Activated naive CD8-positive, alpha-beta T cell treated with anti-CD3 and anti-CD28 coated beads, Interleukin-2, amount 10 ng/mL, durations not matched to agents 7 days and 5 days (primary cell): ENCODE measurements at regions not wholly inside any gene's neighbourhood (a gene's known extent, or its start where the extent isn't known, plus 50 kb on each side); places are given as distances from the start of the nearest gene placed in this dataset.
"Not testable (repeated sequence)": the region's sequence is repeated elsewhere in the genome, so short reads cannot be mapped to it uniquely, and the experiment has no call there.

Experiments used
- ATAC-seq: fragments of 150-1000 bp; cut with Tn5 transposase; one replicate; pipeline ENCODE4 v1.10.0; 2021; ENCODE audit warnings: low read depth, moderate library complexity
- POLR2A ChIA-PET: fragments of 350-600 bp; sonication (Branson Sonifier 250); formaldehyde crosslinking; loops from one replicate; lab custom pipeline; 2021; ENCODE audit warnings: antibody characterized with exemption; lab: Charles Lee
- DNase-seq: peaks from one replicate; pipeline ENCODE4 v3.0.0; 2021
- H3K27ac Mint-ChIP-seq: one replicate; pipeline ENCODE4 v1.8.0; 2022; ENCODE audit warnings: mild to moderate bottlenecking, mixed read lengths
- H3K27me3 Mint-ChIP-seq: one replicate; pipeline ENCODE4 v1.8.0; 2022; ENCODE audit warnings: mild to moderate bottlenecking, moderate library complexity, mixed read lengths
- H3K36me3 Mint-ChIP-seq: one replicate; pipeline ENCODE4 v1.8.0; 2021; ENCODE audit warnings: mild to moderate bottlenecking, mixed read lengths
- H3K4me1 Mint-ChIP-seq: one replicate; pipeline ENCODE4 v1.8.0; 2021; ENCODE audit warnings: mixed read lengths
- H3K4me3 Mint-ChIP-seq: one replicate; pipeline ENCODE4 v1.8.0; 2022; ENCODE audit warnings: mild to moderate bottlenecking, moderate library complexity, mixed read lengths
- H3K9me3 Mint-ChIP-seq: one replicate; pipeline ENCODE4 v1.8.0; 2021; ENCODE audit warnings: mixed read lengths

- H3K27ac Mint-ChIP-seq, ATAC-seq, H3K9me3 Mint-ChIP-seq, H3K36me3 Mint-ChIP-seq, H3K27me3 Mint-ChIP-seq, POLR2A ChIA-PET, DNase-seq, H3K4me3 Mint-ChIP-seq: not testable (repeated sequence)
- H3K4me1 Mint-ChIP-seq, result peaks cover 20% of the 10 kb centered on the region
Measured at GRCh38 chr2:87460662-87461061, 287.2 kb upstream of the PLGLB2 start.

- H3K27me3 Mint-ChIP-seq, H3K36me3 Mint-ChIP-seq, DNase-seq, POLR2A ChIA-PET, H3K4me3 Mint-ChIP-seq, H3K27ac Mint-ChIP-seq, ATAC-seq, H3K9me3 Mint-ChIP-seq: not testable (repeated sequence)
- peaks cover 25% of the 10 kb centered on the region for H3K4me1 Mint-ChIP-seq
Measured at GRCh38 chr2:87461671-87462070, 286.2 kb upstream of the PLGLB2 start.

DNA sequence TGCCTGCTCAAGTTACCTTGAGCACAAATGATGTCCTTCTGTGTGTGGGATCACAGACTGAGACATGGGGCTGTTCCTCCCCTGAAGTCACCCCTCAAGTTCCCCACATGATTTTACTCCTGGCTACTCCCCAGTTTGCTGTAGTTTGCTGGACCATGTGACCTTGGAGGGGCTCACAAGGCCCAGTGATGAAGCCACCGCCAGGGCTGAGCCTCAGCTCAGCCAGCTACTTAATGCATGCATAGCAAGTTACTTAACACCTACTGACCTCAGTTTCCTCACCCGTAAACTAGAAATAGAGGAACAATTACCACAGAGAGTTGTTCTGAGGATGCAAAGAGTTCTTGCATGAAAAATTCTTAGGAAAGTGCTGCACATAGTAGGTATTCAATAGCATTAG, 283.7 kb upstream of the PLGLB2 start:
- ATAC-seq, DNase-seq, H3K27me3 Mint-ChIP-seq, H3K36me3 Mint-ChIP-seq, POLR2A ChIA-PET, H3K9me3 Mint-ChIP-seq: not testable (repeated sequence)
- Mint-ChIP-seq H3K4me1 (peaks cover 25% of the 10 kb centered on the region), H3K4me3 (peak overlapping the region; percentile 58), H3K27ac (peak overlapping the region; percentile 75)

DNA sequence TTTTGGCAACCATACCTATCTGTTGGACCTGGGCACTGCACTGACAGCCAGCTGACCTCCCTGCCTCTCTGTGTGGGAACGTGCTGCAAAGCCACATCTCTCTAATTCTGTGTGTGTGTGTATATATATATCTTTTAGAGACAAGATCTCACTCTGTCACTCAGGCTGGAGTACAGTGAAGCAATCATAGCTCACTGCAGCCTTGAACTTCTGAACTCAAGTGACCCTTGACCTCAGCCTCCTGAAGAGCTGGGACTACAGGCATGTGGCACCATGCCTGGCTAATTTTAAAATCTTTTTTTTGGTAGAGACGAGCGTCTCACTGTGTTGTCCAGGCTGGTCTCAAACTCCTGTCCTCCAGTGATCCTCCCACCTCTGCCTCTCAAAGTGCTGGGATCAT, 282.2 kb upstream of the PLGLB2 start:
- H3K9me3 Mint-ChIP-seq, POLR2A ChIA-PET, H3K4me3 Mint-ChIP-seq, H3K27me3 Mint-ChIP-seq, ATAC-seq, H3K36me3 Mint-ChIP-seq, H3K27ac Mint-ChIP-seq, DNase-seq: not testable (repeated sequence)
- peaks cover 29% of the 10 kb centered on the region for H3K4me1 Mint-ChIP-seq

DNA sequence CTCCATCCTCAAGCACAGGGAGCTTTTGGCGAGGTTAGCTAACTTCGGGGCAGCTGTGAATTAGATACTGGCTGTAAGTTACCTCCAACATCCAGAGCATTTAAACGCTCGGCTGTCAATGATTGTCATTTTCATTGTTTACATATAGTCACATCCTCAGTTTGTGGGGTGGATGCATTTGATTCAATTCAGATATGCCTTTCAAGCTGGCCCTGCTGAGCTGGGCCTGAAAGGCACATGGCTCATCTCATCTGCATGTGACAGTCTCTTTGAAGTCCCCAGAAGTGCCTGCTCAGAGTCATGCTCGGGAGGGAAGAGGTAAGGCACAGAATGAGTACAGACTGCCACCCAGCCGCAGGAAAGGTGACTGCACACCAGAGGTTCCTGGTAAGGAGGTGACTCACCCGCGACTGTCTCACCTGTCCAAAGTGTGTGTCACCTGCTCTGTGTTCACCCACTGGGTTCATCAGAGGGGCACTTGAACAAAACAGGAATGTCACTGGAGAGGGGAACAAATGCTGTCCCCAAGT, 281.2 kb upstream of the PLGLB2 start:
- H3K4me3 Mint-ChIP-seq, H3K36me3 Mint-ChIP-seq, POLR2A ChIA-PET, H3K27me3 Mint-ChIP-seq, H3K9me3 Mint-ChIP-seq: not testable (repeated sequence)
- Mint-ChIP-seq H3K4me1 (peaks cover 30% of the 10 kb centered on the region), H3K27ac (peak overlapping the region; percentile 30)
- ATAC-seq (peak; percentile 87), DNase-seq (peak; percentile 53)

- H3K27ac Mint-ChIP-seq, DNase-seq, H3K36me3 Mint-ChIP-seq, H3K9me3 Mint-ChIP-seq, H3K4me3 Mint-ChIP-seq, ATAC-seq, H3K27me3 Mint-ChIP-seq, POLR2A ChIA-PET: not testable (repeated sequence)
- H3K4me1 Mint-ChIP-seq, result peaks cover 29% of the 10 kb centered on the region
Measured at GRCh38 chr2:87468429-87468981, 279.4 kb upstream of the PLGLB2 start.

DNA sequence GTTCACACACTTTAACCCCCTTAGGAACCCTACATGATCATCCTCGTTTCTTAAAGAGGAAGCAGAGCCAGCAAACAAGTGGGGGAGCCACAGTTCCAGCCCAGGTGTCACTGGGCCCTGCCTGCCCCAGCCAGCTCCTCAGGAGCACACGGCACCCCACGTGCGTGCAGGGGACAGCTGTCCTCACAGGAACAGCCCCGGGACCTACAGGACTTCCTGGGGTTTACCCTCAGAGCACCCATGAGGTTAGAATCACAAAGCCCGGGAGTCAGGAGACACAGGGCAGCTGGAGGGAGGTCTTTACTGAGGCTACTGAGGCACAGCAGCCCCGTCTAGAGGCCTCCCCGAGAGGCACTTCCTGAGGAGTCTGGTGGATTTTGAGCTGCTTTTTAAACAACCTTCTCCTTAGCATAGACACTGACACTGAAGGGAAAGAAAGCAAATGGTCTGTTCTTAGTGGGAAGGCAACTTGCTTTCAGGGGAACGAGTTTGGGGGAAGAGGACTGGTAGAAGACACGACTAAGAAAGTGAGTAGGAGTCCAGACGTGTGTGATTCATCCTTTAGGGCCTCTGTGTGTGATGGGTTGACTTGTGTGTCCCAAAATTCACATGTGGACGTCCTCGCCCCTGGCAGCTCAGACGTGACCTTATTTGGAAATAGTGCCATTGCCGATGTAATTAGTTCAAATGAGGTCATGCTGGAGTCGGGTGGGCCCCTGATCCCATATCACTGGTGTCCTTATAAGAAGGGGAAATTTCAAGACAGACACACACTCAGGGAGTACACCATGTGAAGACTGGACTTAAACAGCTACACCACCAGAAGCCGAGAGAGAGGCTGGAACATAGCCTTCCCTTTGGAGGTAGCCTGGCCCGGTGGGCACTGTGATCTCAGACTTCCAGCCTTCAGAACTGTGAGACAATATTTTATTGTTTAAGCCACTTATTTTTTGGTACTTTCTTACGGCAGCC, 278.4 kb upstream of the PLGLB2 start:
- peak overlapping the region; percentile 84 for H3K4me3 Mint-ChIP-seq
- H3K27me3 Mint-ChIP-seq, H3K36me3 Mint-ChIP-seq, POLR2A ChIA-PET, H3K9me3 Mint-ChIP-seq: not testable (repeated sequence)
- peak; percentile 52 for DNase-seq
- peaks cover 27% of the 10 kb centered on the region for H3K4me1 Mint-ChIP-seq
- peak; percentile 34 for ATAC-seq
- H3K27ac Mint-ChIP-seq, result peak overlapping the region; percentile 98

GRCh38 chr2:87470381-87471380, 277.2 kb upstream of the PLGLB2 start:
- H3K9me3 Mint-ChIP-seq, H3K27me3 Mint-ChIP-seq, POLR2A ChIA-PET, H3K36me3 Mint-ChIP-seq: not testable (repeated sequence)
- peak overlapping the region; percentile 84 for H3K4me3 Mint-ChIP-seq
- ATAC-seq (peak; percentile 63), DNase-seq (peak; percentile 53)
- H3K27ac Mint-ChIP-seq, result peak overlapping the region; percentile 98
- peaks cover 22% of the 10 kb centered on the region for H3K4me1 Mint-ChIP-seq

GRCh38 chr2:87471478-87471877, 276.4 kb upstream of the PLGLB2 start:
- H3K9me3 Mint-ChIP-seq, H3K36me3 Mint-ChIP-seq, DNase-seq, ATAC-seq, POLR2A ChIA-PET, H3K27me3 Mint-ChIP-seq: not testable (repeated sequence)
- peak overlapping the region; percentile 83 for H3K4me3 Mint-ChIP-seq
- peak overlapping the region; percentile 98 for H3K27ac Mint-ChIP-seq
- H3K4me1 Mint-ChIP-seq, result peaks cover 23% of the 10 kb centered on the region

GRCh38 chr2:87476223-87476872, 271.5 kb upstream of the PLGLB2 start:
- Mint-ChIP-seq H3K27ac (peak overlapping the region; percentile 83), H3K4me3 (peak overlapping the region; percentile 56), H3K36me3 (peaks cover 11% of the 10 kb centered on the region), H3K4me1 (peaks cover 18% of the 10 kb centered on the region)
- H3K27me3 Mint-ChIP-seq, POLR2A ChIA-PET, DNase-seq, H3K9me3 Mint-ChIP-seq: not testable (repeated sequence)
- ATAC-seq, result peak; percentile 47

GRCh38 chr2:87476936-87477335, 271.0 kb upstream of the PLGLB2 start:
- POLR2A ChIA-PET, H3K9me3 Mint-ChIP-seq, DNase-seq, H3K27me3 Mint-ChIP-seq: not testable (repeated sequence)
- Mint-ChIP-seq H3K27ac (peak overlapping the region; percentile 83), H3K4me3 (peak overlapping the region; percentile 56), H3K4me1 (peaks cover 18% of the 10 kb centered on the region), H3K36me3 (peaks cover 11% of the 10 kb centered on the region)
- ATAC-seq, result peak; percentile 41

DNA sequence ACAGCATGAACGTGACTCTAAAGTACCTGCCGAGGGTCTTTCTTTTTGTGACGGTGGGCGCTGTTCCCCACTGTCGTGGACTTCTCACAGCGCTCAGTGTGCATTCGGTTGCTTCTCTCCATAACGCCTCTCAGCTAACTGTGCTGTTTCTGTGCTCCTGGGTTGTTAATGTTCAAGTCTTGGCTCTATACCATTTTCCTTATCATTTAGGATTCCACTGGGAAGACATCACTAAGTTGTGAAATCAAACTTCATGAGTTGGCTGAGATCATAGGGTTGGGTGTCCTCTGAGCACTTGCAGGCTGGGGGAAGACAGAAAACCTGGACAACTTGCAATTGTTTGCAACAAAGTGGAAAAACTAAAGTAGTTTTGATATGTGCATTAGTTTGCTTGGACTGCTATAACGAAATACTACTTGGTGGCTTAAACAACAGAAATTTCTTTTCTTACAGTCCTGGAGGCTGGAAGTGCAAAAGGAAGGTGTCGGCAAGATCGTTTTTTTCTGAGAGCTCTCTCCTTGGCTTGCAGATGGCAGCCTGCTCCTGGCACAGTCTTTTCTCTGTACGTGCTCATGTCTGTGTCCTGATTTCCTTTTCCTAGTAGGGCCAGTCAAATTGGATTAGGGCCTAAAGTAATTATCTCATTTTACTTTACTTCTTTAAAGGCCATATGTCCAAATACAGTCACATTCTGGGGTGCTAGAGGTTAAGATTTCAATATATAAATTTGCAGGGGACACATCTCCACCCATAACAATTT, 270.0 kb upstream of the PLGLB2 start:
- peaks cover 24% of the 10 kb centered on the region for H3K4me1 Mint-ChIP-seq
- H3K4me3 Mint-ChIP-seq, DNase-seq, H3K9me3 Mint-ChIP-seq, H3K27me3 Mint-ChIP-seq, H3K27ac Mint-ChIP-seq, POLR2A ChIA-PET, ATAC-seq: not testable (repeated sequence)
- peaks cover 14% of the 10 kb centered on the region for H3K36me3 Mint-ChIP-seq
